Esophagus (tissue), 2 donors: ENCODE measurements at regions not wholly inside any gene's neighbourhood (a gene's known extent, or its start where the extent isn't known, plus 50 kb on each side); places are given as distances from the start of the nearest gene placed in this dataset.
A peak's percentile ranks its signal among the peaks of the same experiment; 100 is the strongest.

Source experiments
- H3K27ac ChIP-seq, 2 donors: one replicate each; pipeline ENCODE4 v1.5.1; 2013; ENCODE audit warnings: low read depth in 2 of 2, mild to moderate bottlenecking in 2 of 2, inconsistent platforms in 1 of 2, low read length in 1 of 2, moderate library complexity in 1 of 2
- H3K27me3 ChIP-seq, 2 donors: one replicate each; pipeline ENCODE4 v1.6.1; 2013; ENCODE audit warnings: low read length in 2 of 2, control low read depth in 1 of 2, mild to moderate bottlenecking in 1 of 2; ENCODE audit not compliant: insufficient read depth in 2 of 2, control insufficient read depth in 1 of 2
- H3K36me3 ChIP-seq, 2 donors: one replicate each; pipeline ENCODE4 v1.6.1; 2013; ENCODE audit warnings: low read length in 1 of 2; ENCODE audit not compliant: control insufficient read depth in 2 of 2, insufficient read depth in 2 of 2
- H3K4me1 ChIP-seq, 2 donors: one replicate each; pipeline ENCODE4 v1.6.1; 2013; ENCODE audit warnings: low read length in 1 of 2; ENCODE audit not compliant: control insufficient read depth in 2 of 2, insufficient read depth in 2 of 2
- H3K4me3 ChIP-seq, 2 donors: one replicate each; pipeline ENCODE4 v1.5.1; 2013; ENCODE audit warnings: low read length in 2 of 2, mild to moderate bottlenecking in 2 of 2, low read depth in 1 of 2, moderate library complexity in 1 of 2
- H3K9me3 ChIP-seq, 2 donors: one replicate each; pipeline ENCODE4 v1.6.1; 2013; ENCODE audit warnings: mild to moderate bottlenecking in 2 of 2, low read depth in 1 of 2, low read length in 1 of 2, moderate library complexity in 1 of 2; ENCODE audit not compliant: control insufficient read depth in 2 of 2, insufficient read depth in 1 of 2
- WGBS, 2 donors: extraction: QIAGEN DNeasy Blood & Tissue Kit; methylation state at CpG; one replicate each; pipeline ENCODE4 v1.1.7; 2013; 5-methylcytosine and 5-hydroxymethylcytosine counted together
- donor health status: healthy with polysubstance abuse.
- donor health status: Bipolar disorder and iron deficiency.

DNA sequence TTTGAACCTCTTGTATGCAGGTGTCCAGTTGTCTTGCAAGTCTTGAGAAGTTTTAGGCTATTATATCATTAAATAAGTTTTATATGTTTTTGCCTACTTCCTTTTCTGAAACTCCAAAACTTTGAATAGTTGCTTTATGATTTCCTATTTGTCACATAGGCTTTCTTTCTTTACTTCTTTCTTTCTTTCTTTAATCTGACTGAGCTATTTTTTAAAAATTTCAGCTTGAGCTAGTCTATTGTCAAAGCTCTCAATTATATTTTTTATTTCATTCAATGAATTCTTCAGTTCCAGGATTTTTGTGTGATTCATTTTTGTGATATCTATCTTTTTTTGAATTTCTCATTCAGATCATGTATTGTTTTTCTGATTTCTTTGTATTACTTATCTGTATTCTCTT, 102.1 kb upstream of the TMEM178A start:
- Histone ChIP-seq H3K36me3 (no peaks in the 10 kb centered on the region), H3K4me3 (no peak overlapping the region), H3K27ac (no peak overlapping the region), H3K9me3 (peaks cover 5 to 11% of the 10 kb centered on the region in 2 donors), H3K27me3 (no peaks in the 10 kb centered on the region), H3K4me1 (peaks cover 0 to 4% of the 10 kb centered on the region in 2 donors)

DNA sequence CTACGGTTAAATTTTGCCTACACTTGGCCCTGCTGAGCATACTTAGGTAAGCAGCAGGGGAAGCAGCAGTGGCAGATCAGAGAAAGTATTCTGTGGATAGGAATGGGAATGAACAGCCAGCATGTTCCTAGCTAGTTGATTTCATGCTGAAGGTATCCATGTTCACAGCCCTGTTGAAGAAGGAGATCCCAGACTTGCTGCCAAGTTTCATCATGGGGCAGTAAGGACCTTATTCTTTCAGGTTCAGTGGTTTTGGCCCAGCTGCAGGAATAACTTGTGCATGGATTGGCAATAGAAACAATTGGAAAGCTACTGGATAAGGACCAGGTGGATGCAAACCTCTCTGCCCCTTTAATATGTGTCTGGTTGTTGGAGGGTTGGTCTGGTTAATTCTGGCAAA, 98.2 kb upstream of the TMEM178A start:
- H3K27ac ChIP-seq = no peak overlapping the region
- H3K4me3 ChIP-seq = no peak overlapping the region
- H3K9me3 ChIP-seq = peaks cover 5 to 8% of the 10 kb centered on the region in 2 donors
- H3K4me1 ChIP-seq = peaks cover 5 to 9% of the 10 kb centered on the region in 2 donors
- H3K36me3 ChIP-seq = no peaks in the 10 kb centered on the region
- 96 to 100% methylated on average over 1 of the region's 1 CpG for WGBS, 2 donors
- no peaks in the 10 kb centered on the region for H3K27me3 ChIP-seq

DNA sequence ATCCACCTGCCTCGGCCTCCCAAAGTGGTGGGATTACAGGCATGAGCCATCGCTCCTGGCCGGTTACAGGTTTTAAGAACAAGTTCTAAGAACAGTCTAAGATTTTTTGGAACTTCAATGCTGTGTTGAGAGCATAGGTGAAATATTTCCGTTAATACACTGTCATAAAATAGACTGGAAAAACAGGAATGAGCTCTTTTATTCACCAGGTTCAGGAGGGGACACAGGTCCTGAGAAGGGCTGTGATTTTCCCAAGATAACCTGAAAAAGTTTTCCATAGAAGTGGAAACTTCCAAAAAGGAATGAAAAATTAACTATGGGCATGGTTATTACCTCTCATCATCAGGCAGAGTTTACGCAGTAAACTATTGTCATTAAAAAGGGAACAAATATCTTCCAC, 97.6 kb upstream of the TMEM178A start:
- Histone ChIP-seq H3K27ac (peak overlapping the region in 1 of 2 donors; percentile 9), H3K4me1 (peaks cover 5 to 9% of the 10 kb centered on the region in 2 donors), H3K27me3 (no peaks in the 10 kb centered on the region), H3K4me3 (no peak overlapping the region), H3K36me3 (no peaks in the 10 kb centered on the region), H3K9me3 (peaks cover 5 to 8% of the 10 kb centered on the region in 2 donors)
- WGBS, 2 donors = 67 to 82% methylated on average over 5 of the region's 5 CpGs

DNA sequence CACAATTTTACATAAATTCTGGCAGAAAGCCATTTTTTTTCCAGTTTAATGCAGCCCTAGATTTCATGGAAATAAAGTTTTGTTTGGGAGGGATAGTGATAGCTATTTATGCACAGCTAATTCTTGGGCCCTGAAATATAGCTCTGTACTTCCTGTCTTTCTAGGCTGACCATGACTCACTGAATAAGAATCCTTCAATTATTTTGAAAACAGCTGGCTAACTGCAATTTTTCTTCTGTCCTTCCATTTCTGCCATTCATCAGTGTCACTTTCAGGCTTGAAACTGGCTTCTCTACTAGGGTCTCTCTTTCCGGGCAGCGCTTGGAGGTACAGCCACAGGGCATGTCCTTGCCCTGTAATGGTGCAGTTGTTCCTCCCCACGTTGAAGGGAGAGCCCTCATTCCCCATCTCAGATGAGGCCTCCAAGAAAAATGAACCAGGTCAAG, 97.1 kb upstream of the TMEM178A start:
- Histone ChIP-seq H3K36me3 (no peaks in the 10 kb centered on the region), H3K9me3 (peaks cover 5 to 8% of the 10 kb centered on the region in 2 donors), H3K4me1 (peaks cover 5 to 9% of the 10 kb centered on the region in 2 donors), H3K27me3 (no peaks in the 10 kb centered on the region), H3K27ac (peak overlapping the region in 1 of 2 donors; percentile 21), H3K4me3 (no peak overlapping the region)
- 50 to 60% methylated on average over 3 of the region's 3 CpGs for WGBS, 2 donors

DNA sequence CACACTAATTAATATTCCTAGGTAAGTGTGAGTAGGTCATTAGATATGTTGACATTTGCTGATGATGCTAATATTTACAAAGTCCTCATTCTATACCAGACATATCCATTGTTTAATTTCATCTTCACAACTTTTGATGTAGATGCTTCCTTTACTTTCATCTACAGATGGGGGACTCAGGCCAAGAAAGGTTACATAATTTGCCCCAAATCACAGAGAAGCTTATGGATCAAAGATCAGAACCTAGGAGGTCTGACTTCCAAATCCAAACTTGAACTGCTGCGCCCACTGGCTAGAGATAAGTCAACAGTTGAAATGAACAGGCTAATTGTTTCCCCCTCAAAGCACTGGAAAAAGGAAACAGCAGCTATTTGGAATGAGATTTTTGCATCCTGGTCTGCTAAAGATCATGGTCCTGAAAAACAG, 95.6 kb upstream of the TMEM178A start:
- no peaks in the 10 kb centered on the region for H3K27me3 ChIP-seq
- no peaks in the 10 kb centered on the region for H3K36me3 ChIP-seq
- no peaks in the 10 kb centered on the region for H3K9me3 ChIP-seq
- peaks cover 5 to 6% of the 10 kb centered on the region in 2 donors for H3K4me1 ChIP-seq
- H3K4me3 ChIP-seq = no peak overlapping the region
- H3K27ac ChIP-seq = no peak overlapping the region
- WGBS, 2 donors = 82 to 90% methylated on average over 1 of the region's 1 CpG

DNA sequence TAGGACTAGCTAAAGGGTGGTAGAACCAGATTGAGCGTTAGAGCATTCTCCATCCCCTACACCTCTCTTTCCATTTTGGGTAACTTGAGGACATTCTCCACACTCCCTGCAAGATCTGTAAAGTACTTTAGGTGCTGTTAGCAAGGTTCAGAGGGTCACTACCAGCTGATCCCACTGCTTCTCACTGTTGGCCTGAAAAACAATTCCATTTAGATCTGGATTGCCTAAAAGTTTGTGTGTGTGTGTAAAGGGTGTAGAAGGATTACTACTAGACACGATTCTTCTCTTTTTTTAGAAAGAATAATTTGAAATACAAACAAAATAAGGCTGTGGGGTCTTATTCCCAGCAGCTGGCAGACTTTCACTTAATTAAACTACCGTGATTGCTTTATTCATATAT, 95.1 kb upstream of the TMEM178A start:
- WGBS, 2 donors = 63 to 75% methylated on average over 3 of the region's 3 CpGs
- no peak overlapping the region for H3K27ac ChIP-seq

DNA sequence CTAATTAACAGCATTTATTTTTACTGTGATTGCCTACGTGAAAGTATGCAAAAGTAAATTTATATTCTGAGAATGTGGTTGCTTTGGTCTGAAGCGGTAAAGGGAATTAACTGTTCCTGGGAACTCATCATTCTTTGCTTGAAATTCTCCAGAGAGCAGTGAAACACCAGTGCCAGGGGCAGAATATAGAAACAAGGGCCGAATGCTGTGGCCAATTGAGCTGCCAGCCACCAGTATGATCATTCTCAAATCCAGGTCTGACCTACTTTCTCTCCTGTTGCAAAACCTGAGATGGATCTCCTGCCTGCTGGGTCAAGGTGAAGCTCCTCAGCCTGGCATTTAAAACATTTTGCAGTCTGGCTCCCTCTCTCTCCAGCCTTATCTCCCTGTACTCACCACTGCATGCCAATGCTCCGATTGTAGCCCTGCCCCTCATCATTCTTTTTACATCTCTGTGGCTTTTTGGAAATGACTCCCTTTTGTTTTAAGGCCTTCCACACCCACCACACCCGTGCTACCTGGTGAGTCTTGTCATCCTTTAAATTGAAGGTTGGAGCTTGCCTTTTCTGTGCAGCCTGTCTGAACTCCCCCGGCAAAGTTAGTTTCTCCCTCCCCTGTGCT, 94.5 kb upstream of the TMEM178A start:
- Histone ChIP-seq H3K4me1 (peaks cover 5 to 6% of the 10 kb centered on the region in 2 donors), H3K4me3 (no peak overlapping the region), H3K27me3 (no peaks in the 10 kb centered on the region), H3K27ac (no peak overlapping the region), H3K36me3 (no peaks in the 10 kb centered on the region), H3K9me3 (no peaks in the 10 kb centered on the region)
- WGBS, 2 donors = 36 to 49% methylated on average over 6 of the region's 6 CpGs

More for the DNA sequence above, 95.1 kb upstream of the TMEM178A start:
- Histone ChIP-seq H3K4me1 (peaks cover 5 to 6% of the 10 kb centered on the region in 2 donors), H3K9me3 (no peaks in the 10 kb centered on the region), H3K27me3 (no peaks in the 10 kb centered on the region), H3K4me3 (no peak overlapping the region), H3K36me3 (no peaks in the 10 kb centered on the region)

DNA sequence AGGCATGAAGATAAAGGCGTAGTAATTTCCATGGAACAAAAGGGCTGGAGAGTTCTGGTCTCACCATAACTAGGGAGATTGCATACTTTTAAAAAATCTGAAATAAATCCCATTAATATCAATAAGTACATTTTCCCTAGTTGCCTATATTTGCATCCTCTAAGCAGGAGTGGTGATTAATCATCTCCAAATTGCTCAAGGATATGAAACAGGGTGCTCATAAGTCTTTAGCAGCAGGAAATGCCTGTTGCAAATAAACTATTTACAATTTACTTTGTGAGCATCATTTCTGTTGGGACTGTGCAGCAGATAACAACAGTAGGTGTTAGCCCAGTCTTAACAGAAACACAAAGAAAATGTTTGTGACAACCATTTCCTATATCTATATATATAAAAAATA, 92.4 kb upstream of the TMEM178A start:
- Histone ChIP-seq H3K27me3 (no peaks in the 10 kb centered on the region), H3K4me1 (peaks cover 5 to 6% of the 10 kb centered on the region in 2 donors)
- 96 to 100% methylated on average over 1 of the region's 1 CpG for WGBS, 2 donors

DNA sequence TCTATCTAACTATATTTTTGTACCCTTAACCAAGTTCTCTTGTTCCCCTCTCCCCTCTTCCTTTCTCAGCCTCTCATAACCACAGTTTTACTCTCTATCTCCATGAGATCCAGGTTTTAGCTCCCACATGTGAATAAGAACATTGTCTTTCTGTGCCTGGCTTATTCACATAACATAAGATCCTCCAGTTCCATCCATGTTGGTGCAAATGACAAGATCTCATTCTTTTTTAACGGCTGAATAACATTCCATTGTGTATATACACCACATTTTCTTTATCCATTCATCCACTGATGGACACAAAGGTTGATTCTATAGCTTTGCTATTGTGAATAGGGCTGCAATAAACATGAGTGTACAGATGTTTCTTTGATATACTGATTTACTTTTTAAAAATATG, 83.9 kb upstream of the TMEM178A start:
- 85 to 87% methylated on average over 1 of the region's 1 CpG for WGBS, 2 donors
- no peak overlapping the region for H3K4me3 ChIP-seq
- H3K27me3 ChIP-seq = no peaks in the 10 kb centered on the region
- H3K36me3 ChIP-seq = no peaks in the 10 kb centered on the region
- no peaks in the 10 kb centered on the region for H3K4me1 ChIP-seq
- peaks cover 3 to 6% of the 10 kb centered on the region in 2 donors for H3K9me3 ChIP-seq
- no peak overlapping the region for H3K27ac ChIP-seq

More for the DNA sequence above, 92.4 kb upstream of the TMEM178A start:
- H3K4me3 ChIP-seq = no peak overlapping the region
- no peaks in the 10 kb centered on the region for H3K36me3 ChIP-seq
- H3K9me3 ChIP-seq = no peaks in the 10 kb centered on the region
- no peak overlapping the region for H3K27ac ChIP-seq

DNA sequence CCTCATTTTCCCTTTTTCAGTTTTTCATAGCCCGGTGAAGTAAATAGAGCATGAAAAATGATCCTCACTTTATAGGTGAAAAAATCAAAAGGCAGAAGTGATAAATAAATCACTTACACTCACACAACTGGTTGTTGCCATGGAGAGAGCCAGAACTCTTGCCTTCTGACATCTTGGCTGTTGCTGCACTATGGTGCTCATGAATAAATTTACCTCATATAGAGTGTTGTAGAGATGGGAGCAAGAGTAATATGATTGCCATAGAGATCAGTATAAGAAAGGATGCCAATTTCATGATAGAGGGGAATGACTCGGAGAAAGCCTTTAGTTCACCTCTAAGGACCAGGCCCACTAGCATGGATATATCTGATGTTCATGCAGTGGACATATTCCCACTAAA, 82.5 kb upstream of the TMEM178A start:
- H3K9me3 ChIP-seq = peaks cover 3 to 6% of the 10 kb centered on the region in 2 donors
- no peak overlapping the region for H3K4me3 ChIP-seq
- no peak overlapping the region for H3K27ac ChIP-seq
- H3K4me1 ChIP-seq = no peaks in the 10 kb centered on the region
- no peaks in the 10 kb centered on the region for H3K36me3 ChIP-seq
- H3K27me3 ChIP-seq = no peaks in the 10 kb centered on the region
- WGBS, 2 donors = 92% methylated on average over 2 of the region's 2 CpGs
